ENCODE measurements at regions not wholly inside any gene's neighbourhood (a gene's known extent, or its start where the extent isn't known, plus 50 kb on each side); places are given as distances from the start of the nearest gene placed in this dataset.

GRCh38 chr7:115676080-115676479, 354.5 kb downstream of the TFEC start:
- Histone ChIP-seq H3K9me3 (replicated peaks; ENCODE audit: control insufficient read depth, insufficient read depth, low read length) (no peaks in the 10 kb centered on the region), H3K4me3 (replicated peaks in 1 of 3; ENCODE audit: insufficient read depth in 1 of 3, low read depth in 1 of 3, low read length in 3 of 3) (no peak overlapping the region), H3K9ac (replicated peaks; ENCODE audit: extremely low read depth, insufficient read depth, low read length) (no peak overlapping the region), H3K27ac (ENCODE audit: insufficient read depth, low read depth, low read length) (no peak overlapping the region), H3K27me3 (ENCODE audit: control insufficient read depth in 2 of 2, insufficient read depth in 2 of 2, low read length in 2 of 2) (no peaks in the 10 kb centered on the region), H3K79me2 (ENCODE audit: control insufficient read depth, insufficient read depth, low read length) (no peaks in the 10 kb centered on the region), H4K20me1 (replicated peaks; ENCODE audit: control insufficient read depth, extremely low read depth, insufficient read depth, low read length) (no peaks in the 10 kb centered on the region), H3K4me1 (ENCODE audit: control insufficient read depth, extremely low read depth, insufficient read depth, low read length) (no peaks in the 10 kb centered on the region), H3K4me2 (ENCODE audit: insufficient read depth, low read length) (no peak overlapping the region), H3K9me1 (replicated peaks; ENCODE audit: control insufficient read depth, extremely low read depth, insufficient read depth, low read length) (no peaks in the 10 kb centered on the region), H3K36me3 (ENCODE audit: control insufficient read depth in 2 of 2, extremely low read depth in 1 of 2, insufficient read depth in 2 of 2, low read length in 2 of 2) (no peaks in the 10 kb centered on the region), H2AFZ (ENCODE audit: low read depth, low read length) (peak overlapping the region; percentile 43)
- no TSS peak for BruUV-seq (replicated peaks)
- DNase-seq (ENCODE audit: low read depth, low spot score) (peak; percentile 14), FAIRE-seq (peak; percentile 77)
- dilution Hi-C loops (cut with MboI; ENCODE audit: extremely low pct_ligation_motif_present, low sequenced_read_pairs): no loop called here
- TF ChIP-seq MYC (IDR thresholded peaks at IDR 0.05; ENCODE audit: low read depth, low read length) (no peak), EZH2 (IDR thresholded peaks at IDR 0.05; ENCODE audit: borderline replicate concordance, low read depth, low read length, severe bottlenecking) (no peak), MAX (IDR thresholded peaks at IDR 0.05; ENCODE audit: insufficient read depth, insufficient read length) (no peak), POLR2AphosphoS5 (IDR thresholded peaks at IDR 0.05; ENCODE audit: insufficient read depth, low read depth, low read length) (no peak)
- POLR2A ChIA-PET: no interaction called here
- CTCF ChIA-PET: interaction anchor here (0.6 to 1.7 kb wide), 4 partner anchors 325 to 1594 kb away, joined by 3 to 13 read pairs (median 5); no protein-coding TSS in a partner anchor
- intact Hi-C loops (cut with micrococcal nuclease): loop anchor here (5.0 kb wide), 1 partner anchor 1594 kb away; no protein-coding TSS in a partner anchor

DNA sequence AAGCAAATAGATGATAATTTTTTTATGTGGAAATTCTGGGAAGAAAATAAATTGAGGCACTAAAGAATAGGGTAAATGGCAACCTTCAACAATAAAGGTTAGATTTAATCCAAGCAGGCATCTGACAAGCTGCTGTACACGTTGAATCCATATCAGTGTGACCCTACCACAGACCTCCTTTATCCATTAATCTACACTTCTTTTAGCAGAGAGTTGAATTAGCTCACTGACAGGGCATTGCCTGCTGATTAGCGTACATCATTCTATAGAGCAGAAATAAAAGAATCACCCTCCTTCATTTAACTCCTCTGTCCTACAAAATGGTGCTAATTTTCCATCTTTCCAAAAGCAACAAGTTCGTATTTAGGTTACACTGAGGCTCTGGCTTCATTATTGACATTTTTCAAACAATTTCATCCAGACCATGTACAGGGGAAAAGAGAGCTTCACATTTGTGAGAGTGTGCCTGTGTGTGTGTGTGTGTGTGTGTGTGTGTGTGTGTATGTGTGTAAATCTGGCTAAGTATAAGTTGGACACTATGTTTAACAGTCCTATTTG, 356.0 kb downstream of the TFEC start:
- no peaks in the 10 kb centered on the region for H3K9me3 ChIP-seq (replicated peaks; ENCODE audit: control insufficient read depth, insufficient read depth, low read length)
- POLR2A ChIA-PET: no interaction called here
- H3K79me2 ChIP-seq (ENCODE audit: control insufficient read depth, insufficient read depth, low read length): no peaks in the 10 kb centered on the region
- no peak overlapping the region for H3K4me3 ChIP-seq (replicated peaks in 1 of 3; ENCODE audit: insufficient read depth in 1 of 3, low read depth in 1 of 3, low read length in 3 of 3)
- dilution Hi-C loops (cut with MboI; ENCODE audit: extremely low pct_ligation_motif_present, low sequenced_read_pairs): no loop called here
- no peaks in the 10 kb centered on the region for H4K20me1 ChIP-seq (replicated peaks; ENCODE audit: control insufficient read depth, extremely low read depth, insufficient read depth, low read length)
- TF ChIP-seq MAX (IDR thresholded peaks at IDR 0.05; ENCODE audit: insufficient read depth, insufficient read length) (no peak), POLR2AphosphoS5 (IDR thresholded peaks at IDR 0.05; ENCODE audit: insufficient read depth, low read depth, low read length) (no peak), POLR2A (IDR thresholded peaks at IDR 0.05; ENCODE audit: low read depth, low read length) (no peak), FOS (IDR thresholded peaks at IDR 0.05; ENCODE audit: borderline replicate concordance, insufficient read depth, low read length) (no peak), JUN (IDR thresholded peaks at IDR 0.05; ENCODE audit: borderline replicate concordance, insufficient read depth, insufficient read length, low read depth) (no peak), MYC (IDR thresholded peaks at IDR 0.05; ENCODE audit: low read depth, low read length) (no peak), GATA2 (IDR thresholded peaks at IDR 0.05; ENCODE audit: insufficient read depth, insufficient read length, low read depth, low read length) (no peak), EZH2 (IDR thresholded peaks at IDR 0.05; ENCODE audit: borderline replicate concordance, low read depth, low read length, severe bottlenecking) (no peak)
- TF ChIP-seq, protein P1, sequence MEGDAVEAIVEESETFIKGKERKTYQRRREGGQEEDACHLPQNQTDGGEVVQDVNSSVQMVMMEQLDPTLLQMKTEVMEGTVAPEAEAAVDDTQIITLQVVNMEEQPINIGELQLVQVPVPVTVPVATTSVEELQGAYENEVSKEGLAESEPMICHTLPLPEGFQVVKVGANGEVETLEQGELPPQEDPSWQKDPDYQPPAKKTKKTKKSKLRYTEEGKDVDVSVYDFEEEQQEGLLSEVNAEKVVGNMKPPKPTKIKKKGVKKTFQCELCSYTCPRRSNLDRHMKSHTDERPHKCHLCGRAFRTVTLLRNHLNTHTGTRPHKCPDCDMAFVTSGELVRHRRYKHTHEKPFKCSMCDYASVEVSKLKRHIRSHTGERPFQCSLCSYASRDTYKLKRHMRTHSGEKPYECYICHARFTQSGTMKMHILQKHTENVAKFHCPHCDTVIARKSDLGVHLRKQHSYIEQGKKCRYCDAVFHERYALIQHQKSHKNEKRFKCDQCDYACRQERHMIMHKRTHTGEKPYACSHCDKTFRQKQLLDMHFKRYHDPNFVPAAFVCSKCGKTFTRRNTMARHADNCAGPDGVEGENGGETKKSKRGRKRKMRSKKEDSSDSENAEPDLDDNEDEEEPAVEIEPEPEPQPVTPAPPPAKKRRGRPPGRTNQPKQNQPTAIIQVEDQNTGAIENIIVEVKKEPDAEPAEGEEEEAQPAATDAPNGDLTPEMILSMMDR (IDR thresholded peaks at IDR 0.05; ENCODE audit: extremely low read depth in 1 of 2, insufficient read depth in 1 of 2, low read depth in 1 of 2, low read length in 2 of 2): no peak
- no peaks in the 10 kb centered on the region for H3K36me3 ChIP-seq (ENCODE audit: control insufficient read depth in 2 of 2, extremely low read depth in 1 of 2, insufficient read depth in 2 of 2, low read length in 2 of 2)
- no peak overlapping the region for H3K9ac ChIP-seq (replicated peaks; ENCODE audit: extremely low read depth, insufficient read depth, low read length)
- FAIRE-seq (no peak), DNase-seq (ENCODE audit: low read depth, low spot score) (no peak)
- H3K4me2 ChIP-seq (ENCODE audit: insufficient read depth, low read length): no peak overlapping the region
- no peak overlapping the region for H2AFZ ChIP-seq (ENCODE audit: low read depth, low read length)
- intact Hi-C loops (cut with micrococcal nuclease): loop anchor here (5.0 kb wide), 1 partner anchor 1592 kb away; no protein-coding TSS in a partner anchor
- no peaks in the 10 kb centered on the region for H3K27me3 ChIP-seq (ENCODE audit: control insufficient read depth in 2 of 2, insufficient read depth in 2 of 2, low read length in 2 of 2)
- H3K9me1 ChIP-seq (replicated peaks; ENCODE audit: control insufficient read depth, extremely low read depth, insufficient read depth, low read length): no peaks in the 10 kb centered on the region
- BruUV-seq (replicated peaks): no TSS peak
- CTCF ChIA-PET: interaction anchor here (0.9 kb wide), 1 partner anchor 809 kb away, joined by 4 read pairs; no protein-coding TSS in a partner anchor
- H3K4me1 ChIP-seq (ENCODE audit: control insufficient read depth, extremely low read depth, insufficient read depth, low read length): no peaks in the 10 kb centered on the region
- H3K27ac ChIP-seq (ENCODE audit: insufficient read depth, low read depth, low read length): no peak overlapping the region

Data from endothelial cell of umbilical vein (primary cell).